Fibroblast of lung (primary cell): ENCODE measurements at regions not wholly inside any gene's neighbourhood (a gene's known extent, or its start where the extent isn't known, plus 50 kb on each side); places are given as distances from the start of the nearest gene placed in this dataset.

Experiments used
- DNase-seq, 2 donors: peaks; one replicate each; pipeline versions ENCODE4 v3.0.0 to v3.0.0-alpha.2; 2010; ENCODE audit warnings: low read depth in 2 of 2
- H2AFZ ChIP-seq: 2 replicates; pipeline ENCODE4 v1.5.1; 2012; ENCODE audit warnings: low read length, control low read depth, inconsistent platforms
- H3K27ac ChIP-seq: 2 replicates; pipeline ENCODE4 v1.5.1; 2011; ENCODE audit warnings: low read length, control low read depth; ENCODE audit not compliant: insufficient read depth
- H3K27me3 ChIP-seq: 2 replicates; pipeline ENCODE4 v1.5.1; 2011; ENCODE audit warnings: mild to moderate bottlenecking, low read length; ENCODE audit not compliant: control insufficient read depth, insufficient read depth
- H3K36me3 ChIP-seq: 2 replicates; pipeline ENCODE4 v1.5.1; 2011; ENCODE audit warnings: low read length; ENCODE audit not compliant: control insufficient read depth, insufficient read depth
- H3K4me1 ChIP-seq: 2 replicates; pipeline ENCODE4 v1.5.1; 2011; ENCODE audit warnings: low read length; ENCODE audit not compliant: control insufficient read depth, insufficient read depth; ENCODE audit errors: extremely low read depth
- H3K4me2 ChIP-seq: 2 replicates; pipeline ENCODE4 v1.5.1; 2011; ENCODE audit warnings: low read length, control low read depth; ENCODE audit not compliant: insufficient read depth; ENCODE audit errors: extremely low read depth
- H3K4me3 ChIP-seq, 4 experiments: fragments of 200-600 bp in 1 of 4; sonication (generic) in 1 of 4; replicated peaks in 1 of 4; 2 replicates each; pipeline ENCODE4 v1.5.1; 2011 to 2016; ENCODE audit warnings: low read length in 4 of 4, low read depth in 3 of 4, mild to moderate bottlenecking in 3 of 4, control low read depth in 2 of 4, inconsistent platforms in 1 of 4, mixed read lengths in 1 of 4; ENCODE audit not compliant: insufficient read depth in 1 of 4; ENCODE audit errors: control extremely low read depth in 1 of 4
- H3K79me2 ChIP-seq: 2 replicates; pipeline ENCODE4 v1.5.1; 2012; ENCODE audit warnings: mild to moderate bottlenecking, low read length, inconsistent platforms; ENCODE audit not compliant: control insufficient read depth, insufficient read depth
- H3K9ac ChIP-seq: 2 replicates; pipeline ENCODE4 v1.5.1; 2011; ENCODE audit warnings: mild to moderate bottlenecking, low read length, control low read depth; ENCODE audit not compliant: insufficient read depth
- H3K9me3 ChIP-seq: 2 replicates; pipeline ENCODE4 v1.5.1; 2012; ENCODE audit warnings: low read depth, low read length; ENCODE audit not compliant: control insufficient read depth, insufficient read depth
- H4K20me1 ChIP-seq: 2 replicates; pipeline ENCODE4 v1.5.1; 2011; ENCODE audit warnings: low read length; ENCODE audit not compliant: control insufficient read depth, insufficient read depth; ENCODE audit errors: extremely low read depth
- CTCF ChIP-seq, 2 donors: IDR thresholded peaks in 1 of 2; conservative IDR thresholded peaks in 1 of 2; 1 replicate in 1 of 2; 2 replicates in 1 of 2; pipeline ENCODE4 v1.5.1; 2011 to 2012; ENCODE audit warnings: low read length in 2 of 2, control low read depth in 1 of 2, inconsistent platforms in 1 of 2, low read depth in 1 of 2, mild to moderate bottlenecking in 1 of 2
- EZH2 ChIP-seq: IDR thresholded peaks from 2 replicates; pipeline ENCODE4 v1.5.1; 2012; ENCODE audit warnings: low read length, control low read depth, mild to moderate bottlenecking; ENCODE audit errors: missing control alignments

- peak; percentile 39 to 81 for DNase-seq
- TF ChIP-seq EZH2 (no peak), CTCF (conservative IDR thresholded peaks at IDR 0.05 in 1 of 2, IDR thresholded peaks at IDR 0.05 in 1 of 2; ENCODE audit: low read depth in 1 of 2, low read length in 2 of 2) (no peak)
- no peak overlapping the region for H3K4me2 ChIP-seq
- H4K20me1 ChIP-seq, result no peaks in the 10 kb centered on the region
- no peaks in the 10 kb centered on the region for H3K9me3 ChIP-seq
- no peak overlapping the region for H3K9ac ChIP-seq
- H3K4me1 ChIP-seq, result no peaks in the 10 kb centered on the region
- no peak overlapping the region for H2AFZ ChIP-seq
- no peak overlapping the region for H3K4me3 ChIP-seq
- no peaks in the 10 kb centered on the region for H3K36me3 ChIP-seq
- H3K27me3 ChIP-seq, result no peaks in the 10 kb centered on the region
- H3K79me2 ChIP-seq, result no peaks in the 10 kb centered on the region
- peak overlapping the region; percentile 58 for H3K27ac ChIP-seq
Measured at GRCh38 chr12:28925719-28926376, 223.2 kb upstream of the FAR2 start.

GRCh38 chr12:28930704-28931103 is 218.4 kb upstream of the FAR2 start:
- no peak overlapping the region for H3K27ac ChIP-seq
- H3K36me3 ChIP-seq, result no peaks in the 10 kb centered on the region
- no peak overlapping the region for H3K4me2 ChIP-seq
- H3K4me3 ChIP-seq, result no peak overlapping the region
- DNase-seq, result no peak
- no peaks in the 10 kb centered on the region for H3K27me3 ChIP-seq
- H3K9me3 ChIP-seq, result no peaks in the 10 kb centered on the region
- H3K79me2 ChIP-seq, result no peaks in the 10 kb centered on the region
- H3K9ac ChIP-seq, result no peak overlapping the region
- H4K20me1 ChIP-seq, result no peaks in the 10 kb centered on the region
- no peaks in the 10 kb centered on the region for H3K4me1 ChIP-seq
- TF ChIP-seq CTCF (conservative IDR thresholded peaks at IDR 0.05 in 1 of 2, IDR thresholded peaks at IDR 0.05 in 1 of 2; ENCODE audit: low read depth in 1 of 2, low read length in 2 of 2) (no peak), EZH2 (no peak)
- no peak overlapping the region for H2AFZ ChIP-seq

- Histone ChIP-seq H3K27me3 (no peaks in the 10 kb centered on the region), H4K20me1 (no peaks in the 10 kb centered on the region), H3K27ac (no peak overlapping the region), H3K9me3 (no peaks in the 10 kb centered on the region), H3K4me1 (no peaks in the 10 kb centered on the region), H3K4me3 (no peak overlapping the region), H3K79me2 (no peaks in the 10 kb centered on the region), H3K36me3 (no peaks in the 10 kb centered on the region), H3K9ac (no peak overlapping the region), H3K4me2 (no peak overlapping the region), H2AFZ (no peak overlapping the region)
- no peak for DNase-seq
- TF ChIP-seq CTCF (conservative IDR thresholded peaks at IDR 0.05 in 1 of 2, IDR thresholded peaks at IDR 0.05 in 1 of 2; ENCODE audit: low read depth in 1 of 2, low read length in 2 of 2) (no peak), EZH2 (no peak)
Measured at GRCh38 chr12:28933176-28933575, 215.9 kb upstream of the FAR2 start.
